ENCODE measurements at regions not wholly inside any gene's neighbourhood (a gene's known extent, or its start where the extent isn't known, plus 50 kb on each side); places are given as distances from the start of the nearest gene placed in this dataset.

DNA sequence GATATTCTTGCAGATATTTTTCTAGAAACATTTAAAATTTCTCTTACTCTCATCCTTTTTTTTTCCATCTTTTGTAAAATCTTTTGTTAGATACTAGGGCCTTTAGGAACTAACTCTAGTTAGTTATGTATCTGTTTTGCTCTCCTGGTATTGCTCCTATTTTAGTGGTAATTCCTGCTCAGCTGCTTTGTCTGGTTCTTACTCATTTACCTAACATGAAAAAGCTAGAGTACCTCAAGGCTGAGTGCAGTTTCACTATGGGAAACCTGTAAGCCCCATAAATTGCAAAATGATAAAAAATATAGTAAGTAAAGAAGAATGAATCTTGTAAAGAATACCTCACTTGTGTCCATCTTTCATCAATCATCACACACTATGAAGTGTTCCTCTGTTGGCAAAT, 1602.0 kb downstream of the GRIK2 start:
- ChIA-PET CTCF (no interaction called here), POLR2A (no interaction called here)
- DNase-seq (ENCODE audit: extremely low spot score) = no peak
- TF ChIP-seq FOXK2 (IDR thresholded peaks at IDR 0.05) (no peak), CTBP1 (IDR thresholded peaks at IDR 0.05; ENCODE audit: borderline replicate concordance) (no peak), LEF1 (IDR thresholded peaks at IDR 0.05; ENCODE audit: borderline replicate concordance) (no peak), L3MBTL2 (conservative IDR thresholded peaks at IDR 0.05) (no peak), HDGF (IDR thresholded peaks at IDR 0.05; ENCODE audit: borderline replicate concordance) (no peak), FOXA1 (IDR thresholded peaks at IDR 0.05) (no peak), ARNT (IDR thresholded peaks at IDR 0.05) (no peak)
- TF ChIP-seq, protein P1, sequence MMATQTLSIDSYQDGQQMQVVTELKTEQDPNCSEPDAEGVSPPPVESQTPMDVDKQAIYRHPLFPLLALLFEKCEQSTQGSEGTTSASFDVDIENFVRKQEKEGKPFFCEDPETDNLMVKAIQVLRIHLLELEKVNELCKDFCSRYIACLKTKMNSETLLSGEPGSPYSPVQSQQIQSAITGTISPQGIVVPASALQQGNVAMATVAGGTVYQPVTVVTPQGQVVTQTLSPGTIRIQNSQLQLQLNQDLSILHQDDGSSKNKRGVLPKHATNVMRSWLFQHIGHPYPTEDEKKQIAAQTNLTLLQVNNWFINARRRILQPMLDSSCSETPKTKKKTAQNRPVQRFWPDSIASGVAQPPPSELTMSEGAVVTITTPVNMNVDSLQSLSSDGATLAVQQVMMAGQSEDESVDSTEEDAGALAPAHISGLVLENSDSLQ (IDR thresholded peaks at IDR 0.05) = no peak

DNA sequence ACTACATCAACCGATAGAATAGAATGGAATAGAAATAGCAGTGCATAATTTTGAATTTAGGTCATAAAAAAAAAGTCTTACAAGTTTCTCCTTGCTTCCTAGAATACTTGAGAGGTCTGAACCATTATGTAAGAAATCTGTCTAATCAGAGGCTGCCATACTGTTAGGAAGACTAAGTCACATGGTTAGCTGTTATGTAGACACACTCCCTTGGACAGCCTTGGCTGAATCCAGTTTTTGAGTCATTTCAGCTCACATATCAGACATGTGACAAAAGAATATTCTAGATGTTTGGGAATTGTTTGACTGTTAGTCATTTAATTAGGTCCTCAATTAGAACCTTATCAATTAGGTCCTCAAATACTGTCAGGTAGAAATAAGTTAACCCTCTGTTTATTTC, 1601.4 kb downstream of the GRIK2 start:
- DNase-seq (ENCODE audit: extremely low spot score) = no peak
- TF ChIP-seq FOXA1 (IDR thresholded peaks at IDR 0.05) (no peak), HDGF (IDR thresholded peaks at IDR 0.05; ENCODE audit: borderline replicate concordance) (no peak), ARNT (IDR thresholded peaks at IDR 0.05) (no peak), BHLHE40 (IDR thresholded peaks at IDR 0.05; ENCODE audit: borderline replicate concordance) (no peak), SUZ12 (IDR thresholded peaks at IDR 0.05) (no peak), L3MBTL2 (conservative IDR thresholded peaks at IDR 0.05) (no peak), CTBP1 (IDR thresholded peaks at IDR 0.05; ENCODE audit: borderline replicate concordance) (no peak), FOXK2 (IDR thresholded peaks at IDR 0.05) (no peak), NFRKB (IDR thresholded peaks at IDR 0.05) (no peak), TARDBP (IDR thresholded peaks at IDR 0.05) (no peak)
- TF ChIP-seq, protein P1 (IDR thresholded peaks at IDR 0.05) = no peak

DNA sequence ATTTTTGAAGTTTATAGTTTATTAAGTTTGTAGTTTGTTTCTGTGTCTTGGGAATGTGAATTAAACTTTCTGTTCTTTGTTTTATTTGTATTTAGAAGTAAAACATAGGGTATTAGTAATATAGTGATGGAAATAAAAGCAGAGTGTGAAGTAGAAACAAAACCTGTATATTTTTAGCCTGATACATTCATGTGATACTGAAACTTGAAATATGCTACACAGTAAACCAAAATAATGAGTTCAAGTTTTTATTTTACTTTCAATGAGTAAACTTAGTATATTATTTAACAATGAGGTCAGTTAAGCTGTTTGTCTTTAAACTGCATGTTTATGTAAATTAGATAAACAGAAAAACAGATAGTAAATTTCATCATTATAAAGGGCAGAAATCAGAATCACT, 1592.6 kb downstream of the GRIK2 start:
- no peak for DNase-seq (ENCODE audit: extremely low spot score)
- TF ChIP-seq HDGF (IDR thresholded peaks at IDR 0.05; ENCODE audit: borderline replicate concordance) (no peak), CTBP1 (IDR thresholded peaks at IDR 0.05; ENCODE audit: borderline replicate concordance) (no peak)
- POLR2A ChIA-PET = no interaction called here
- CTCF ChIA-PET = no interaction called here

More for the DNA sequence above, 1601.4 kb downstream of the GRIK2 start:
- ChIA-PET CTCF (no interaction called here), POLR2A (no interaction called here)

DNA sequence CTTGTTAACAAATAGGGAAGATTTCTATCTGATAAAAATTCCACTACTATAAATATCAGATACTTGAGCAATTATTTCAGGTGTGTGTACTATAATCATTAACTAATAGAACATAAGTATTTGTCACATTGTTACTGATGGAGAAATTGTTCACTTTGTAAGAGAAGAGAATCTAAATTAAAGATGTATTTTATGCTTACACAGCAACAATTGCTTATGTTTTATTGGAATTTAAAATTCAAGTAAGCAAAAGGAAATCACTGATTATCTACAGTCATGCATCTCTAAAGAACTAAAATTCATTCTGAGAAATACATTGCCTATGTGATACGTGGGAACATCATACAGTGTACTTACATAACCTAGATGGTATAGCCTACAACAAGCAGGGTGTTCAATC, 1590.8 kb downstream of the GRIK2 start:
- TF ChIP-seq CTBP1 (IDR thresholded peaks at IDR 0.05; ENCODE audit: borderline replicate concordance) (no peak), SUZ12 (IDR thresholded peaks at IDR 0.05) (no peak), HDGF (IDR thresholded peaks at IDR 0.05; ENCODE audit: borderline replicate concordance) (no peak), ARNT (IDR thresholded peaks at IDR 0.05) (no peak), FOXA1 (IDR thresholded peaks at IDR 0.05) (no peak), SP1 (IDR thresholded peaks at IDR 0.05) (no peak), LEF1 (IDR thresholded peaks at IDR 0.05; ENCODE audit: borderline replicate concordance) (no peak), NFRKB (IDR thresholded peaks at IDR 0.05) (no peak), BHLHE40 (IDR thresholded peaks at IDR 0.05; ENCODE audit: borderline replicate concordance) (no peak), ZNF384 (IDR thresholded peaks at IDR 0.05) (no peak), ELF4 (IDR thresholded peaks at IDR 0.05) (no peak), TARDBP (IDR thresholded peaks at IDR 0.05) (no peak), L3MBTL2 (conservative IDR thresholded peaks at IDR 0.05) (no peak), FOXK2 (IDR thresholded peaks at IDR 0.05) (no peak), FOXM1 (IDR thresholded peaks at IDR 0.05; ENCODE audit: borderline replicate concordance) (no peak)
- TF ChIP-seq, protein P1 (IDR thresholded peaks at IDR 0.05) = no peak
- ChIA-PET POLR2A (no interaction called here), CTCF (no interaction called here)
- DNase-seq (ENCODE audit: extremely low spot score) = no peak

DNA sequence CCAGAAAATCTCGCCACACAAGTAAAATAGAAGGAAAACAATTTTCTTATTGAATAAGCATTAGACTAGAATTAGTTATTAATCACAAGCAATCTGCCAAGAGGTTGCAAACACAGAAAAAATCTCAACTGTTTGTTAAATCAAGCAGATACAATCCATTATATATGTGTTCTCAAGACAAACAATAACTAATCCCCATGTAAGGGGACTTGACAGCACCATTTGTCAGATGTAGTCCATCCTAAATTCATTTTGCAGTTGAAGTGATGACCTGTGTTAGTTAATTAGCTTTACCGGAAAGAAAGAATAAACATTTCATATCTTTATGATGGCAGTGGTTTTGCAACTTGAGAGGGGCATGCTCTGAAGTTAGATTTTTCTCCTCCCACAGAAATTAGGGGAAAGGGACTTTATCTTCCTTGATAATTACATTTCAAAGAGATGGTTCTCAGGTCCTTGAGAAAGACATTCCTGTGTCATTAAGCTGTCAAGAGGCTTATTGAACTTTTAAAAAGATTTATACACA, 1588.0 kb downstream of the GRIK2 start:
- ChIA-PET CTCF (no interaction called here), POLR2A (no interaction called here)
- DNase-seq (ENCODE audit: extremely low spot score) = no peak
- TF ChIP-seq FOXM1 (IDR thresholded peaks at IDR 0.05; ENCODE audit: borderline replicate concordance) = no peak

DNA sequence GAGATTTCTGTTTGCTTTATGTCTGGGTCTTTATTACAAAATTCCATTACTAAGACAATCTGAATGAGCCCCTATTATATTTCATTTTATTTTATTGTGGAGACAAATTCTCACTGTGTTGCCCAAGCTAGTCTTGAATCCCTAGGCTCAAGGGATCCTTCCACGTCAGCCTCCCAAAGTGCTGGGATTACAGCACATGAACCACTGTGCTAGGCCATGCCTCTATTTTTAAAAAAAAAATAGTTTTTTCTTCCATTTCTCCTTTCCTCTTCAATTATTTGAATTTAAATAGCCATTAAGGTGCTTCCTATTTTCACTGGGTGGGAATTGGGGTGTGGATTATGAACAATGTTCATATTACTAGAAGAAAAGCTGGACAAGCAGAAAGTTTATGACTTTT, 1587.4 kb downstream of the GRIK2 start:
- CTCF ChIA-PET = no interaction called here
- POLR2A ChIA-PET = no interaction called here
- no peak for DNase-seq (ENCODE audit: extremely low spot score)
- TF ChIP-seq LEF1 (IDR thresholded peaks at IDR 0.05; ENCODE audit: borderline replicate concordance) = no peak
- no peak for TF ChIP-seq SUZ12 (IDR thresholded peaks at IDR 0.05)
- no peak for TF ChIP-seq TARDBP (IDR thresholded peaks at IDR 0.05)
- TF ChIP-seq SP1 (IDR thresholded peaks at IDR 0.05) = no peak
- no peak for TF ChIP-seq FOXA1 (IDR thresholded peaks at IDR 0.05)
- no peak for TF ChIP-seq FOXK2 (IDR thresholded peaks at IDR 0.05)
- TF ChIP-seq BHLHE40 (IDR thresholded peaks at IDR 0.05; ENCODE audit: borderline replicate concordance) = no peak
- TF ChIP-seq HDGF (IDR thresholded peaks at IDR 0.05; ENCODE audit: borderline replicate concordance) = no peak
- no peak for TF ChIP-seq L3MBTL2 (conservative IDR thresholded peaks at IDR 0.05)
- TF ChIP-seq ELF4 (IDR thresholded peaks at IDR 0.05) = no peak
- TF ChIP-seq, protein P1 (IDR thresholded peaks at IDR 0.05) = no peak
- no peak for TF ChIP-seq CTBP1 (IDR thresholded peaks at IDR 0.05; ENCODE audit: borderline replicate concordance)
- TF ChIP-seq FOXM1 (IDR thresholded peaks at IDR 0.05; ENCODE audit: borderline replicate concordance) = no peak
- TF ChIP-seq ZNF384 (IDR thresholded peaks at IDR 0.05) = no peak
- TF ChIP-seq NFRKB (IDR thresholded peaks at IDR 0.05) = no peak
- no peak for TF ChIP-seq ARNT (IDR thresholded peaks at IDR 0.05)
